ENCODE measurements at regions not wholly inside any gene's neighbourhood (a gene's known extent, or its start where the extent isn't known, plus 50 kb on each side); places are given as distances from the start of the nearest gene placed in this dataset.

DNA sequence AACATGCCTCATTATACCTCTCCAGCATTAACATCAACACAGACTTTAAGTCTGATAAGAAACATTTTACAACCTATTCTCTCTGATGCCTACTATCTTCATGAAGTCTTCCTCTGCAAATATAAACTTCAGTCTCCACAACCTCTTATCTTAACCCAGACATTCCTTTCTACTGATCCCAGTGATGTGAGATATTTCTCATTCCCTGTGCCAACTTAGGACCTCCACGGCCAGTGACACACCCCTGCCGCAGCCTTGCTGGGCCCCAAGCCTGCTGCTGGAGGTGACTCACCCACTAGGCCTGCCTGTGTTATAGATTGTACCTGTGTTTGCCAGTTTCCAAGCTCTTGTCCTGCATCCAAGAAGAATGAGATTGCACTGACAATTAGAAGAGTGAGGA is 734.5 kb upstream of the CADM2 start:
- no peak for FAIRE-seq

GRCh38 chr3:84236261-84236660 is 722.5 kb upstream of the CADM2 start:
- no TSS peak for BruUV-seq (replicated peaks)
- CTCF ChIA-PET: interaction anchor here (1.1 kb wide), 1 partner anchor 20 kb away, joined by 3 read pairs; no protein-coding TSS in a partner anchor
- in situ Hi-C loops (cut with MboI) (no loop called here), intact Hi-C loops (cut with micrococcal nuclease; ENCODE audit: unreplicated experiment) (no loop called here)
- no peaks in the 10 kb centered on the region for H3K36me3 ChIP-seq (ENCODE audit: control insufficient read depth in 2 of 2, insufficient read depth in 2 of 2, low read length in 1 of 2)
- H3K9ac ChIP-seq (ENCODE audit: control insufficient read depth, insufficient read depth, low read length): no peak overlapping the region
- RAD21 ChIA-PET (ENCODE audit: unreplicated experiment): no interaction called here
- H3K9me3 ChIP-seq (replicated peaks; ENCODE audit: control insufficient read depth, insufficient read depth, low read length): no peaks in the 10 kb centered on the region
- no peak overlapping the region for H3K4me2 ChIP-seq (ENCODE audit: control insufficient read depth, insufficient read depth)
- SMC1A ChIA-PET (ENCODE audit: uncharacterized antibody, unreplicated experiment): interaction anchor here (1.3 kb wide), 1 partner anchor 11 kb away, joined by 4 read pairs; no protein-coding TSS in a partner anchor
- 6% methylated on average over 4 of the region's 4 CpGs for WGBS (ENCODE audit: insufficient coverage, insufficient replicate concordance, low lambda C conversion rate, missing lambda C conversion rate)
- no peak for ATAC-seq
- POLR2A ChIA-PET: no interaction called here
- H3K79me2 ChIP-seq (ENCODE audit: control insufficient read depth, insufficient read depth, low read length): no peaks in the 10 kb centered on the region
- H3K4me1 ChIP-seq (ENCODE audit: control insufficient read depth, insufficient read depth, low read length): no peaks in the 10 kb centered on the region
- FAIRE-seq: no peak
- H2AFZ ChIP-seq (ENCODE audit: control insufficient read depth, low read depth, low read length): no peak overlapping the region
- no peak overlapping the region for H3K4me3 ChIP-seq
- H3K27me3 ChIP-seq (replicated peaks in 1 of 2; ENCODE audit: control insufficient read depth in 2 of 2, insufficient read depth in 2 of 2, low read length in 1 of 2): no peaks in the 10 kb centered on the region
- H3K27ac ChIP-seq (ENCODE audit: control insufficient read depth, insufficient read depth): no peak overlapping the region
- H4K20me1 ChIP-seq (ENCODE audit: control insufficient read depth, insufficient read depth): no peaks in the 10 kb centered on the region
- no peak for DNase-seq (ENCODE audit: low read depth, low spot score)
- no peak for TF ChIP-seq IKZF2 (IDR thresholded peaks at IDR 0.05)
- no peak for TF ChIP-seq YBX1 (IDR thresholded peaks at IDR 0.05)
- no peak for TF ChIP-seq EZH2 (IDR thresholded peaks at IDR 0.05; ENCODE audit: borderline replicate concordance, control insufficient read depth, low read depth, low read length)
- no peak for TF ChIP-seq SKIL (IDR thresholded peaks at IDR 0.05; ENCODE audit: low read depth, poor library complexity, severe bottlenecking)
- no peak for TF ChIP-seq SRF (IDR thresholded peaks at IDR 0.05; ENCODE audit: low read depth in 2 of 2, low read length in 2 of 2)
- no peak for TF ChIP-seq FOS (IDR thresholded peaks at IDR 0.05; ENCODE audit: borderline replicate concordance, extremely low read depth, insufficient read length)
- no peak for TF ChIP-seq ZNF274 (IDR thresholded peaks at IDR 0.05; ENCODE audit: insufficient read depth, insufficient read length)
- no peak for TF ChIP-seq ESRRA (IDR thresholded peaks at IDR 0.05; ENCODE audit: low read length)
- TF ChIP-seq JUNB (IDR thresholded peaks at IDR 0.05): no peak
- TF ChIP-seq STAT3 (IDR thresholded peaks at IDR 0.05; ENCODE audit: low read depth, low read length): no peak
- TF ChIP-seq, protein P1, sequence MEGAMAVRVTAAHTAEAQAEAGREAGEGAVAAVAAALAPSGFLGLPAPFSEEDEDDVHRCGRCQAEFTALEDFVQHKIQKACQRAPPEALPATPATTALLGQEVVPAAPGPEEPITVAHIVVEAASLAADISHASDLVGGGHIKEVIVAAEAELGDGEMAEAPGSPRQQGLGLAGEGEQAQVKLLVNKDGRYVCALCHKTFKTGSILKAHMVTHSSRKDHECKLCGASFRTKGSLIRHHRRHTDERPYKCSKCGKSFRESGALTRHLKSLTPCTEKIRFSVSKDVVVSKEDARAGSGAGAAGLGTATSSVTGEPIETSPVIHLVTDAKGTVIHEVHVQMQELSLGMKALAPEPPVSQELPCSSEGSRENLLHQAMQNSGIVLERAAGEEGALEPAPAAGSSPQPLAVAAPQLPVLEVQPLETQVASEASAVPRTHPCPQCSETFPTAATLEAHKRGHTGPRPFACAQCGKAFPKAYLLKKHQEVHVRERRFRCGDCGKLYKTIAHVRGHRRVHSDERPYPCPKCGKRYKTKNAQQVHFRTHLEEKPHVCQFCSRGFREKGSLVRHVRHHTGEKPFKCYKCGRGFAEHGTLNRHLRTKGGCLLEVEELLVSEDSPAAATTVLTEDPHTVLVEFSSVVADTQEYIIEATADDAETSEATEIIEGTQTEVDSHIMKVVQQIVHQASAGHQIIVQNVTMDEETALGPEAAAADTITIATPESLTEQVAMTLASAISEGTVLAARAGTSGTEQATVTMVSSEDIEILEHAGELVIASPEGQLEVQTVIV (IDR thresholded peaks at IDR 0.05; ENCODE audit: borderline replicate concordance, partially characterized antibody): no peak
- TF ChIP-seq, protein P2, sequence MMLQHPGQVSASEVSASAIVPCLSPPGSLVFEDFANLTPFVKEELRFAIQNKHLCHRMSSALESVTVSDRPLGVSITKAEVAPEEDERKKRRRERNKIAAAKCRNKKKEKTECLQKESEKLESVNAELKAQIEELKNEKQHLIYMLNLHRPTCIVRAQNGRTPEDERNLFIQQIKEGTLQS (IDR thresholded peaks at IDR 0.05; ENCODE audit: borderline replicate concordance, extremely low read depth, low read depth, low read length): no peak
- TF ChIP-seq ZNF217 (IDR thresholded peaks at IDR 0.05): no peak

More for the DNA sequence above, 734.5 kb upstream of the CADM2 start:
- Histone ChIP-seq H3K9me3 (replicated peaks; ENCODE audit: control insufficient read depth, insufficient read depth, low read length) (no peaks in the 10 kb centered on the region), H3K9ac (ENCODE audit: control insufficient read depth, insufficient read depth, low read length) (no peak overlapping the region), H3K4me3 (no peak overlapping the region), H4K20me1 (ENCODE audit: control insufficient read depth, insufficient read depth) (no peaks in the 10 kb centered on the region), H3K36me3 (ENCODE audit: control insufficient read depth in 2 of 2, insufficient read depth in 2 of 2, low read length in 1 of 2) (no peaks in the 10 kb centered on the region), H3K4me1 (ENCODE audit: control insufficient read depth, insufficient read depth, low read length) (no peaks in the 10 kb centered on the region), H2AFZ (ENCODE audit: control insufficient read depth, low read depth, low read length) (no peak overlapping the region), H3K4me2 (ENCODE audit: control insufficient read depth, insufficient read depth) (no peak overlapping the region), H3K27me3 (replicated peaks in 1 of 2; ENCODE audit: control insufficient read depth in 2 of 2, insufficient read depth in 2 of 2, low read length in 1 of 2) (no peaks in the 10 kb centered on the region), H3K79me2 (ENCODE audit: control insufficient read depth, insufficient read depth, low read length) (no peaks in the 10 kb centered on the region), H3K27ac (ENCODE audit: control insufficient read depth, insufficient read depth) (no peak overlapping the region)
- no peak for DNase-seq (ENCODE audit: low read depth, low spot score)
- SMC1A ChIA-PET (ENCODE audit: uncharacterized antibody, unreplicated experiment): no interaction called here
- ATAC-seq: no peak
- TF ChIP-seq EP300 (IDR thresholded peaks at IDR 0.05; ENCODE audit: borderline replicate concordance in 1 of 2, control insufficient read depth in 1 of 2, low read depth in 2 of 2, low read length in 2 of 2): no peak
- no peak for TF ChIP-seq FOXK2 (IDR thresholded peaks at IDR 0.05)
- TF ChIP-seq SIN3A (IDR thresholded peaks at IDR 0.05; ENCODE audit: low read depth, low read length): no peak
- in situ Hi-C loops (cut with MboI) (no loop called here), intact Hi-C loops (cut with micrococcal nuclease; ENCODE audit: unreplicated experiment) (no loop called here)
- WGBS (ENCODE audit: insufficient coverage, insufficient replicate concordance, low lambda C conversion rate, missing lambda C conversion rate): 31% methylated on average over 2 of the region's 2 CpGs
- POLR2A ChIA-PET: no interaction called here
- CTCF ChIA-PET: no interaction called here
- BruUV-seq (replicated peaks): no TSS peak
- RAD21 ChIA-PET (ENCODE audit: unreplicated experiment): no interaction called here

Measured in GM12878 (cell line).